HFFc6 (cell line): ENCODE measurements at regions not wholly inside any gene's neighbourhood (a gene's known extent, or its start where the extent isn't known, plus 50 kb on each side); places are given as distances from the start of the nearest gene placed in this dataset.

Experiments
- DNase-seq: peaks from one replicate; pipeline ENCODE4 v3.0.0-alpha.2; 2018
- H3K27ac Mint-ChIP-seq: 2 replicates; pipeline ENCODE4 v1.8.0; 2020; ENCODE audit warnings: mild to moderate bottlenecking, mixed read lengths
- H3K27me3 Mint-ChIP-seq: 2 replicates; pipeline ENCODE4 v1.8.0; 2021; ENCODE audit warnings: mild to moderate bottlenecking, moderate library complexity, mixed read lengths; ENCODE audit not compliant: insufficient read depth
- H3K36me3 Mint-ChIP-seq: 2 replicates; pipeline ENCODE4 v1.8.0; 2021; ENCODE audit warnings: low read depth, mixed read lengths
- H3K4me1 Mint-ChIP-seq: 2 replicates; pipeline ENCODE4 v1.8.0; 2020; ENCODE audit warnings: low read depth, mixed read lengths
- H3K4me3 Mint-ChIP-seq: 2 replicates; pipeline ENCODE4 v1.8.0; 2020; ENCODE audit warnings: mild to moderate bottlenecking, moderate library complexity, mixed read lengths
- H3K9me3 Mint-ChIP-seq: 2 replicates; pipeline ENCODE4 v1.8.0; 2020; ENCODE audit warnings: mild to moderate bottlenecking, mixed read lengths
- TF ChIP-seq, protein P1 (sequence below): fragments of 200-600 bp; sonication (generic); IDR thresholded peaks from 2 replicates; pipeline ENCODE4 v1.5.0; 2021; ENCODE audit warnings: antibody characterized with exemption, mild to moderate bottlenecking

DNA sequence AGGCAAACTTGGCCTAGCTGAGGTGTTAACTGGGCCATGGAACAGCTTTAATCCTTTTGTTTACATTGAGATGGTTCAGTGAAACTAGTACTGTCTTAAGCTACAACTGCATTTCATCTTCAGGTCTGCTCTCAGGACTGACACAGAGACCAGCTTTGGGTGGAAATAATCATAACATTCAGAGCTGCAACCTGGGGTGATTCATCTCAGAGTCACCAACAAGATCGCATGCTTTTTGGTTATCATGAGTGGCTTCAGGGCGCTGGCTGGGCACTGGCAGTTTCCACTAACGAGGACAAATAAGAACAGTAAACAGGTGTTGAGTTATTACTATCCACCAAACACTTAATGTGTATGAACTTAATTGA lies 60.9 kb upstream of the PAX6 start:
- TF ChIP-seq, protein P1, sequence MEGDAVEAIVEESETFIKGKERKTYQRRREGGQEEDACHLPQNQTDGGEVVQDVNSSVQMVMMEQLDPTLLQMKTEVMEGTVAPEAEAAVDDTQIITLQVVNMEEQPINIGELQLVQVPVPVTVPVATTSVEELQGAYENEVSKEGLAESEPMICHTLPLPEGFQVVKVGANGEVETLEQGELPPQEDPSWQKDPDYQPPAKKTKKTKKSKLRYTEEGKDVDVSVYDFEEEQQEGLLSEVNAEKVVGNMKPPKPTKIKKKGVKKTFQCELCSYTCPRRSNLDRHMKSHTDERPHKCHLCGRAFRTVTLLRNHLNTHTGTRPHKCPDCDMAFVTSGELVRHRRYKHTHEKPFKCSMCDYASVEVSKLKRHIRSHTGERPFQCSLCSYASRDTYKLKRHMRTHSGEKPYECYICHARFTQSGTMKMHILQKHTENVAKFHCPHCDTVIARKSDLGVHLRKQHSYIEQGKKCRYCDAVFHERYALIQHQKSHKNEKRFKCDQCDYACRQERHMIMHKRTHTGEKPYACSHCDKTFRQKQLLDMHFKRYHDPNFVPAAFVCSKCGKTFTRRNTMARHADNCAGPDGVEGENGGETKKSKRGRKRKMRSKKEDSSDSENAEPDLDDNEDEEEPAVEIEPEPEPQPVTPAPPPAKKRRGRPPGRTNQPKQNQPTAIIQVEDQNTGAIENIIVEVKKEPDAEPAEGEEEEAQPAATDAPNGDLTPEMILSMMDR = no peak
- Mint-ChIP-seq H3K36me3 (no peaks in the 10 kb centered on the region), H3K27ac (no peak overlapping the region), H3K9me3 (no peaks in the 10 kb centered on the region; the same call in 1 of the 2 replicates), H3K27me3 (peaks cover 19% of the 10 kb centered on the region), H3K4me1 (peaks cover 9% of the 10 kb centered on the region), H3K4me3 (no peak overlapping the region)
- DNase-seq = peak; percentile 23

DNA sequence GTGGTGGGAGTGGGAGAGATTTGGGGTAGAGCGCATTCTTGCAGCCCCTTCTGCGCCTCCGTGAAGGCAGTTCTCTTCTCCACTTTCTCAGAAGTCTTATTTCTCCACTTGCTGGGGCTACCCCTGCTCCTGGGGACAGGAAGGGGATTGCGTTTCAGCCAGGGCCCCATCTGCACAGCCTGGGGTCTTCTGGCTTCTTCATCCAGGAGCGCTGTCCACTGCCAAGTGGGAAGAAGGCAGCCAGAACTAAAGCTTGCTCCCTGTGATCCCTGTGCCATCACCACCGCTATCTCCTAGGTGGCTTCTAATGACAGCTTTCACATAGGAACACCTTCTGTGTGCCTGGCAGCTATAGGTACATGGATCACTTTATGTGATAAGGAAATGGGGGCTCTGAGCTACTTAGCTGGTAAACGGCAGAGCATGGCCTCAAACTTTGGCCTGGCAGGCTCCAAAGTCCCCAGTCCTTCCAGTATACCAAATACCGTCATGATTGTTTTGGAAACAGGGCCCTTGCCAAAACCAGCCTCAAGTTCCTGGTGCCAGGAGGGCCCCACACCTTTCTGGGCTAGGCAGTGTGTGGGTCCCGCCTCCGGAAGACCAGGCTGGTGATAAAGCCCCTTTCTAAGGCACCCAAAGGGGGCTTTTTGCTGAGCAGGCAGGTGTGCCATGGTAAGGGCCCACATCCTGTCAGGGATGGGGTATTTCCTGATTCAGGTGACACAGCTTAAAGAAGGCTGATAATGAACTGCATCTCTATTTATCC lies 60.4 kb upstream of the PAX6 start:
- H3K4me3 Mint-ChIP-seq = no peak overlapping the region
- peaks cover 21% of the 10 kb centered on the region for H3K27me3 Mint-ChIP-seq
- no peak for DNase-seq
- no peak overlapping the region for H3K27ac Mint-ChIP-seq
- no peaks in the 10 kb centered on the region; the same call in 1 of the 2 replicates for H3K9me3 Mint-ChIP-seq
- H3K36me3 Mint-ChIP-seq = no peaks in the 10 kb centered on the region
- peaks cover 9% of the 10 kb centered on the region for H3K4me1 Mint-ChIP-seq
- TF ChIP-seq, protein P1 = 0 out of 2 replicates have a peak, but pooled peaks have one; percentile 42

DNA sequence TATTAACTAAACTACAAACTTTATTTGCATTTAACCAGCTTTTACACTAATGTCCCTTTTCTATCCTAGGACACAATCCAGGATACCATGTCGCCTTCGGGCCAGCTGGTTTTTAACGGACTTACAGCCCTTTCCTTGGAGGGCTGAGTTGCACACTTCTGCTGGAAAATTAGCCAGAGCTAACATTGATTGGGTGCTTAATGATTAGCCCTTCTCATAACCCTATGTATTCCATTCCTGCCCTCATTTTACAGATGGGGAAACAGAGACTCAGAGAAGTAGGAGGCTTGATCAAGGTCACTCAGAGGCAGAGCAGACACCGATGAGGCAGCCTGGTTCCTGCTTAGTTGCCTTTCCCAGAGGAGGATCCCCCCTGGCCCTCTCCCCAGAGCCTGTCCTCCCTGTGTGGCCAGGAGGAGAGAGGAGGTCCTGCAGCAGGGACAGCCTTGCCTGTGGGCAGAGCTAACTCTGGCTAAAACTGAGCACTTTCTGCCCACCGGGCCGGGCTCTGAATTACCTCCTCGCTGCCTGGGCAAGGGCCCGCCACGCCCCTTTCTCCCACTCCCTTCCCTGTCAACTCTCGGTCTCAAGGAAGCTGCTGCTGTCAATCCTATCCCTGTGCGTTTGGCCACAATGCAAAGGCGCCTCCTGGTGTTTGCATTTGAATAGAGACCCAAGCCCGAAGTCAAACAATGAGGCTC lies 59.6 kb upstream of the PAX6 start:
- TF ChIP-seq, protein P1 = peak; percentile 82
- Mint-ChIP-seq H3K27ac (no peak overlapping the region), H3K4me3 (no peak overlapping the region), H3K36me3 (no peaks in the 10 kb centered on the region), H3K9me3 (no peaks in the 10 kb centered on the region; the same call in 1 of the 2 replicates), H3K4me1 (peaks cover 9% of the 10 kb centered on the region), H3K27me3 (peaks cover 22% of the 10 kb centered on the region)
- no peak for DNase-seq

DNA sequence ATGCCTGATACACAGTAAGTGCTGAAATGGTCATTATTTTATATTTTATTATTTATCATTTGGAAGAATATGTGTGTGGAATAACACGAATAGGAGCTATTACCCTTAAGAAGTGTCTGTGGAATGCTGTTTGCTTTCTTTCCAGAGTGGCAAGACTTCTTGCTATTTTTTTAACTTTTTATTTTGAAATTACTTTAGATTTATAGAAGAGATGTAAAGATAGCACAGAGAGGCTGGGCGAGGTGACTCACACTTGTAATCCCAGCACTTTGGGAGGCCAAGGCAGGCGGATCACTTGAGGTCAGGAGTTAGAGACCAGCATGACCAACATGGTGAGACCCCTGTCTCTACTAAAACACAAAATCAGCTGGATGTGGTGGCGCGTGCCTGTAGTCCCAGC lies 58.9 kb upstream of the PAX6 start:
- no peak for DNase-seq
- TF ChIP-seq, protein P1 = no peak
- Mint-ChIP-seq H3K4me1 (peaks cover 6% of the 10 kb centered on the region), H3K27ac (no peak overlapping the region), H3K36me3 (no peaks in the 10 kb centered on the region), H3K9me3 (no peaks in the 10 kb centered on the region; the same call in 1 of the 2 replicates), H3K27me3 (peaks cover 21% of the 10 kb centered on the region), H3K4me3 (no peak overlapping the region)

DNA sequence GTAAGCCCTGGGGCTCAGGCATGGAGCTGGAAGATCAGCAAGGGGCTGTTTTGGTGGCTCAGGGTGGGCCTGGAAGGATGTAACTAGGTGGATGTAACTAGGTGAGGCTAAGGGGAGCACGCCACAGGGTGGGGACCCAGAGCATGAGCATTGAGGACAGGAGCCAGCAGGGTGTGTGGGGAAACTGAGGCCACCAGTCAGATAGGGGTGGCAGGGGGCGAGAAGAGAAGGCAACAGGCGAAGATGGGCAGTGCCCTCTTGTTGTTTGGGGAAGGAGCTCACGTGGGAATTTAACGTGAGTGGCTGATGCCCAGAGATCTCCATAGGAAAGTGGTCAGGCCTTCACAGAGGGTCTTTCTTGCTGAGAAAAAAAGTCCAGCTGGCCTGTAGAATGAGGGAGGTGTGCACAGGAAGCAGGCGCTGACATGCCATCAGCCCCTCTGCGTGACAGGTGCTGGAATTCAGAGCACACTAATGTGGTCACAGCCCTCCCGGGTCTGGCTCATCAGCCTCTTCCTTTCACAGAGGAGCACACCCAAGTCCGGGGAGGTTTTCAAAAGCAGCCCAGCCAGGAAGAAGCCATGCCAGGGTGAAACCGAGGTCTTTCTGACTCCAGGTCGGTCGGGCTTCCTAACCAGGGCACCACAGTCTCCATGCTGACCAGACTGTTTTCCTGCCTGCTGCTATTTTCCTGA lies 54.6 kb upstream of the PAX6 start:
- Mint-ChIP-seq H3K36me3 (no peaks in the 10 kb centered on the region), H3K27ac (no peak overlapping the region), H3K4me3 (no peak overlapping the region), H3K9me3 (no peaks in the 10 kb centered on the region; the same call in 1 of the 2 replicates), H3K4me1 (no peaks in the 10 kb centered on the region; the same call in 1 of the 2 replicates), H3K27me3 (peaks cover 23% of the 10 kb centered on the region)
- TF ChIP-seq, protein P1 = no peak
- no peak for DNase-seq
